Activated CD4-positive, alpha-beta T cell treated with anti-CD3 and anti-CD28 coated beads, Interleukin-2, amount 50 U/mL, for 48 hours (primary cell): ENCODE measurements at regions not wholly inside any gene's neighbourhood (a gene's known extent, or its start where the extent isn't known, plus 50 kb on each side); places are given as distances from the start of the nearest gene placed in this dataset.
A peak's percentile ranks its signal among the peaks of the same experiment; 100 is the strongest.

Source experiments
- DNase-seq, 2 experiments: peaks; one replicate each; pipeline ENCODE4 v3.0.0-alpha.2; 2020

GRCh38 chr5:146940295-146940694 lies 61.7 kb upstream of the PPP2R2B start:
- no peak for DNase-seq

- no peak for DNase-seq
Measured at GRCh38 chr5:146944019-146944418, 65.5 kb upstream of the PPP2R2B start.

- DNase-seq = no peak
Measured at GRCh38 chr5:146944764-146945616, 66.4 kb upstream of the PPP2R2B start.

GRCh38 chr5:146945617-146946084 lies 67.1 kb upstream of the PPP2R2B start:
- DNase-seq = no peak

GRCh38 chr5:146947181-146947941 lies 68.8 kb upstream of the PPP2R2B start:
- peak; percentile 2 to 11 for DNase-seq

GRCh38 chr5:146948666-146949065 lies 70.1 kb upstream of the PPP2R2B start:
- DNase-seq = no peak

GRCh38 chr5:146952168-146952567 lies 73.6 kb upstream of the PPP2R2B start:
- no peak for DNase-seq

GRCh38 chr5:146956217-146956616 lies 77.7 kb upstream of the PPP2R2B start:
- DNase-seq = no peak

- DNase-seq = no peak
Measured at GRCh38 chr5:146959360-146959759, 80.8 kb upstream of the PPP2R2B start.

GRCh38 chr5:146962801-146963355 lies 84.3 kb upstream of the PPP2R2B start:
- DNase-seq = no peak

- peak; percentile 26 to 50 for DNase-seq
Measured at GRCh38 chr5:146965761-146966659, 87.5 kb upstream of the PPP2R2B start.

- DNase-seq = no peak
Measured at GRCh38 chr5:146967646-146968045, 89.1 kb upstream of the PPP2R2B start.

- DNase-seq = no peak
Measured at GRCh38 chr5:146971401-146971800, 92.8 kb upstream of the PPP2R2B start.

GRCh38 chr5:146986469-146986868 lies 107.9 kb upstream of the PPP2R2B start:
- DNase-seq = no peak

GRCh38 chr5:146993876-146994530 lies 115.4 kb upstream of the PPP2R2B start:
- DNase-seq = no peak

- no peak for DNase-seq
Measured at GRCh38 chr5:146995878-146996277, 117.3 kb upstream of the PPP2R2B start.

GRCh38 chr5:147015405-147015804 lies 136.8 kb upstream of the PPP2R2B start:
- no peak for DNase-seq

- DNase-seq = no peak
Measured at GRCh38 chr5:147017191-147017590, 138.6 kb upstream of the PPP2R2B start.

GRCh38 chr5:147017621-147018020 lies 139.1 kb upstream of the PPP2R2B start:
- DNase-seq = no peak

- DNase-seq = no peak
Measured at GRCh38 chr5:147018812-147019211, 140.3 kb upstream of the PPP2R2B start.

- no peak for DNase-seq
Measured at GRCh38 chr5:147036691-147037245, 158.2 kb upstream of the PPP2R2B start.
